GM19455 (cell line): ENCODE measurements at regions not wholly inside any gene's neighbourhood (a gene's known extent, or its start where the extent isn't known, plus 50 kb on each side); places are given as distances from the start of the nearest gene placed in this dataset.
"Not testable (repeated sequence)": the region's sequence is repeated elsewhere in the genome, so short reads cannot be mapped to it uniquely, and the experiment has no call there.

Experiments
- ATAC-seq: cut with Tn5 transposase; IDR thresholded peaks from one replicate; pipeline ENCODE4 v1.9.1; 2021; ENCODE audit not compliant: unreplicated experiment

DNA sequence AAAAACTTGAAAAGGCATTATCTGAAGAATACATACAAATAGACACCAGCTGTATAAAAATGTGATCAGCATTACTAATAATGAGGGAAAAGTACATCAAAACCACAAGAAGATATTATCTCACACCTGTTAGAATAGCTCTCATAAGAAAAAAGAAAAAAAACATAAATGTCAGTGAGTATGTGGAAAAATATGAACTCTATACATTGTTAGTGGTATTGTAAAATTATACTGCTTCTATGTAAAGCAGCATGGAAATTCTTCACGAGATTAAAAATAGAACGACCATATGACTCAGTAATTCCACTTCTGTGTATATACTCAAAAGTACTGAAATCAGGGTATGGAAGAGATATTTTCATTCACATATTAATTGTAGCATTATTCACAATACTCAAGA, 1146.4 kb downstream of the SLITRK5 start:
- no peak for ATAC-seq

DNA sequence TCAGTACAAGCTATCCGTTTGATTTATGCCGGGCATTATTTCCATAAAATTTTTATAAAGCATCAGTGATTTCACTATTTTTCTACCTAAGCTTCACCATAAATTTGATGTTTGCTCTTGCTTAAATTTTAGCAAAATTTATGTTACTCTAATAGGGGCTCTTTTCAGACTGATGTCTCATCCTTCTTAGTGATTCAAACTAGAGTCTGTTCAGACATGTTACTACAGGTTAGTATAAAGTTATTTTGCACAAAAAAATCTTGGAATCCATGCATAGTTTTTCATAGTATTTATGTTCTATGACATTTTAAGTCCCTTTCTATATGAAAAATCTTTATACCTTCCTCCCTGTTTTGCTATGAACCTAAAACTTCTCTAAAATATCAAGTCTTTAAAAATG, 1151.9 kb downstream of the SLITRK5 start:
- no peak for ATAC-seq

DNA sequence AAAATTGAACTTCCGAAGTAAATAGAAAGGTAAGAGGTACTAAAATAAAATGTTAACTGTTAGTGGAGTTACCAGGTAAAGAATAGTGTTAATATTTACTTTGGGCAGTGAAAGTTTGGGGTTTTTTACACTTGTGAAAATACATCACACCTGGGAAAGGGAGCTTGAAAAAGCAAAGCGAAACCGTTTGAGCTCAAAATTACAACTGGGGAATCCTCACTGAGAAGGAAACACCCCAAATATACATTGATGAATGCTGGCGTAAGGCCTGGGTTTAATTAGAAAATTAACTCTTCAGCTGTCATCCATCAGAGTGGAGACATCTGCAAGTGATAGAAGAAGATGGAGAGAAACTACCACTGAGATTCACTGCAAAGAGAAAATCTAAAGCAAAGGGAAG, 1153.0 kb downstream of the SLITRK5 start:
- no peak for ATAC-seq

DNA sequence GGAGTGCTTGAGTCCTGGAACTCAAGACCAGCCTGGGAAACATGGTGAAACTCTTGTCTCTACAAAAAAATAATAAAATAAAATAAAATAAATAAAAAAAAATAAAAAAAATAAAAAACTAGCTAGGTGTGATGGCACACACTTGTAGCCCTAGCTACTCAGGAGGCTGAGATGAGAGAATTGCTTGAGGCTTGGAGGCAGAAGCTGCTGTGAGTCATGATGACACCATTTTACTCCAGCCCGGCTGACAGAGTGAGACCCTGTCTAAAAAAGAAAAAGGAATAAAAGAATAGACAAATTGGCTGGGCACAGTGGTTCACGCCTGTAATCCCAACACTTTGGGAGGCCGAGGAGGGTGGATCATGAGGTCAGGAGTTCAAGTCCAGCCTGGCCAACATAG, 1168.9 kb downstream of the SLITRK5 start:
- no peak for ATAC-seq

DNA sequence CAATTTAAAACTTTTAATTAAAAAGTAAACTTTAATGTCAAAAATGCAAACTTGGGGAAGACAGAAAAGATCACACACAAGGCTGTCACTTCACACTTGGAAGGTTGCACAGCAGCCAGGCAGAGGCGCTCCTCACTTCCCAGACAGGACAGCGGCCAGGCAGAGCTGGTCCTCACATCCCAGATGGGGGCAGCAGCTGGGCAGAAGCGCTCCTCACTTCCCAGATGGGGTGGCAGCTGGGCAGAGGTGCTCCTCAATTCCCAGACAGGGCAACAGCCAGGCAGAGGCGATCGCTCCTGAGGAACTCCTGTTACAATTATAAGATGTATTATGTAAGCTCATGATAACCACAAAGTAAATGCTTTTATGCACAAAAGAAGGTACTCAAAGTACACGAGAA, 1181.1 kb downstream of the SLITRK5 start:
- not testable (repeated sequence) for ATAC-seq

DNA sequence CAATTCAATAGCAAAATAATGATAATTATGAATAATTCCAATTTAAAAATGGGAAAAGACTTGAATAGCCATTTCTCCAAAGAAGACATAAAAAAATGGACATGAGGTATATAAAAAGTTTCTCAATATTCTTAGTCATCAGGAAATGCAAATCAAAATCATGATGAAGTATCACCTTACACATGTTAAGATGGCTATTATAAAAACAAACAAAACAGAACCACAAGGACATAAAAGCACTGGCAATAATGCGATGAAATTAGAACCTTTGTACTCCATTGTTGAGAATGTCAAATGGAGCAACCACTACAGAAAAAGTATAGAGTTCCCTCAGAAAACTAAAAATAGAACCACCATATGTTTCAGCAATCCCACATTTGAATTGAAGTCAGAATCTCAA, 1186.1 kb downstream of the SLITRK5 start:
- no peak for ATAC-seq

DNA sequence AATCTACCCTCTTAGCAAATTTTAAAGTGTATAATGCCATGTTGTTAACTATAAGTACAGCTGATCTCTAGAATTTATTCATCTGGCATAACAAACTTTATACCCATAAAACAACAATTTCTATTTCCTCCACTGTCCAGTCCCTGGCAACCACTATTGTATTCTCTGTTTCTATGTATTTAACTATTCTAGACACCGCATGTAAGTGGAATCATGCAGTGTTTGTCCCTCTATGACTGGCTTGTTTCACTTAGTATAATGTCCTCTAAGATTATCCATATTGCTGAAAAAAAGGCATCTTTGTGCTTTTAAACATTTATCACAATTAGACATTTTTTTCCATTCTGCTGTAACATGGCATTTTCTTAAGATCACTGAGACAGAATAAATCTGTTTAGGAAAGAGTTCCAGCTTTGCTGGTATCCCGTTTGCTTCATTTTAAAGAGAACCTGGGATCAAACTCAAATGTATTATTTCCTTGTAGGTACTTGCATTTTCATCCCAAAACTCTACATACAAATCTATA, 1191.0 kb downstream of the SLITRK5 start:
- ATAC-seq, result no peak

DNA sequence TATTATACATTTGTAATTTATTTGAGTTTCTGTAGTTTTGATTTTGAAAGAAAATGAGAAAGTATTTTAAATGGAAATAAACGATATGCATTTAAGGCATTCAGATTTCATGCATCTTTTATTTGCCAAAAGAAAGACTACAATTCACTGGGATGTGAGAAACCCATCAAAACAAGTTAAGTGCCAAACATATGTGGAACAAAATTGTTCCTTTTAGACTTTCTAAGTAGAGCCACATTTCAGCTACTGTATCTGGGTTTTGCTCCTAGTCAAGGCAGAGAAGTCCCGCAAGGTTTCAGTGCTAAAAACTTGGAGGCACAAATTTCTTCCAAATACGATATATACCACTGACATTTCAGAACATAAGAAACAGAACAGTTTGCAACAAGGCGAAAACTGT, 1191.9 kb downstream of the SLITRK5 start:
- ATAC-seq, result no peak

DNA sequence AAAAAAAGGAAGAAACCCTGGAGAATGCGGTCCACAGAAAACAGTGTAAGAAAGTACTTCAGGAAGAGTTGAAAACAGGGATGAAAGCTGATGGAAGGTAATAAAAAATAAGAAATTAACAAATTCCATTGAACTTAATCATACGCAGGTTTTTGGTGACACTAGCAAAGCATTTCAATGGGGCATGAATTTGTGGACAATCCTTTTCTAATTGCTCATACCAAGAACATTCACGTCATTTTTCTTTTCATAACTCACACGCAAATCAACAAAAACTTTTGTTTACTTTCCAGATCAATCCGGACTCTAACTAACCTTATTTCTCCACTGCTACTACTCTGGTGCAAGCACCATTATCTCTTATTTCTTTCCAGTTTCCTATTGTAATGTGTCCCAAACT, 1195.0 kb downstream of the SLITRK5 start:
- ATAC-seq, result no peak

DNA sequence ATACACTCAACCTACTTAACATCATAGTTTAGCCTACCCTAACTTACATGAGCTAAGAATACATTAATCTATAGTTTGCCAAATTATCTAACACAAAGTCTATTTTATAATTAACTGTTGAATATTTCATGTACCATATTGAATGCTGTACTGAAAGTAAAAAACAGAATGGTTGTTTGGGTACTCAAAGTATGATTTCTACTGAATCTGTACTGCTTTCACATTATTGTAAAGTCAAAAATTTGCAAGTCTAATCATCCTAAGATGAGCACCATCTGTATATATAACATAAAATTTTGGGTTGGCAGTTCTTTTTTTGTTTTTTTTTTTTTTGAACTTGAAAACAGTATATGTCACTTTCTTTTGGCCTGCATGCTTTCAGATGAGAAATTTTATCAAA, 1212.6 kb downstream of the SLITRK5 start:
- ATAC-seq, result no peak

DNA sequence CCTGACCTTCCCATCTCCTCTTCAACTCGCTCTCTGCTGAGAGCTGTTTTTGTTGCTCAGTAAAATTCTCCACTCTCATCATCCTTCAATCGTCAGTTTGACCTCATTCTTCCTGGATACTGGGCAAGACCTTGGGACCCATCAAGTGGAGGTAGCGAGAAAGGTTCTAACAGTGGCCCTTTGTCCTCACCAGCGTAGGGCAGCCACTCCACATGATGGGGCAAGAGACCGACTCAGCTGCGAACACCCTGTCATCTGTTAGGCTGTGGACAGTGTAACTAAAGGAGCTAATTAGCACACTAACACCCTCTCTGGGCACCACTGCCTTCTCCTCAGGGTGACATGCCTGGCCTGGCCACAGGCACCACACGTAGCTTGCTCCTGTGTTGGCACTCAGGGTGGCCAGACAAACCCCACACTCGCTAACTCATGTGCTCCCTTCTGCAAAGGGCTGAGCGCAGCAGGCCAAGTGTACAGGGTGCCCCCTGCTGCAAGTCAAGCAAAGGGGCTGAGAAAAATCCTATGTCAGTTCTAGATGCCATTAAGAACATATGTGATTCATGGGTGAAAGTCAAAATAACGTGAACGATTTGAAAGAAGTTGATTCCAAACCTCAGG, 1216.0 kb downstream of the SLITRK5 start:
- ATAC-seq, result no peak

DNA sequence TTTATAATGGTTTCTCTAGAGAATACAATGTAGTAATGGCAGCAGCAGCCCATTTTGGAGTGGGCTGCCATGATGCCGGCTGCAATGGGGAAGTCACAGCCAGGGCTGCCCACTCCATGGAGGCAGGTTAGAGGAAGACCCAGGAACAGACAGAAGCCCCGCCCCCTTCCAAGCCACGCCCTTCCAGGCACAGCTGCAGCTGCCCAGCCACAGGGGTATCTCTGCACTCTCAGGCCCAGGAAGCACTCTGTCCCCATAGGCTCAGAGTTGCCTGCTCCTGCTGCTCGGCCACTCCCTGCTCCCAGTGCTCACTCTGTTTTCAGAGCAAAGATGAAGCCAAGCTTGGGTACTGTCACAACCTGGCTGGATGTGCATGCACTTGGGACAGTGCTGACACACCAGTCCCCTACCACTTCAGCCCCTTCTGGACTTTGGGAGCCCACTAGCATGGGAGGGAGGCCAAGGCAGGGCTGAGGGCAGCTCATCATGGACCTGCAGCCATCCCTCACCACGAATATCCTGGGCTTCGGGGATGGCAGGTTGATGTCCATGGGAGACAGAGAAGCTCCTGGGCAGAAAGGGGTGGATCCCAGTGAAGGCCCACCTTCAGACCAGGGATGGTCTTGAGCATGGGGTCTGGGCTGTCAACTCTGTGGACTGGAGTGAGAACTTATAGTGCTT, 1224.2 kb downstream of the SLITRK5 start:
- no peak for ATAC-seq

DNA sequence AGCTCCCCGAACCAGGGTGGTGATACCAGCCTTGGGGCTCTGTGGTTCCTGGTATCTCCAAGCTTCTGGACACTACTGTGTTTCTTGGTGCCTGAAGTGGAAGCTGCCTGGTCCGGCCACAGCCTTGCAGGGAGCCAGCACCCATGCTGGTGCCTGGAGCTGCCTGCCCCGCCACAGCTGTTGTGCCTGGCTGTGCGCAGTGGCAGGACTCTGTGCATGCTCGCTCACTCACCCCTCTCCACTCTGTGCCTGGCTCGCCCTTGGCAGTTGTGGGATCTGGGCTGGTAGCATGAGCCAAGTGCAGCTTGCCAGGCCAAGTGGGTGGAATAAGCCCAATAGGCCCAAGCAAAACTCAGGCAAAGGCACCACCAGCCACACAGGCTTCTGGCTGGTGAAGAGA, 1225.3 kb downstream of the SLITRK5 start:
- no peak for ATAC-seq

DNA sequence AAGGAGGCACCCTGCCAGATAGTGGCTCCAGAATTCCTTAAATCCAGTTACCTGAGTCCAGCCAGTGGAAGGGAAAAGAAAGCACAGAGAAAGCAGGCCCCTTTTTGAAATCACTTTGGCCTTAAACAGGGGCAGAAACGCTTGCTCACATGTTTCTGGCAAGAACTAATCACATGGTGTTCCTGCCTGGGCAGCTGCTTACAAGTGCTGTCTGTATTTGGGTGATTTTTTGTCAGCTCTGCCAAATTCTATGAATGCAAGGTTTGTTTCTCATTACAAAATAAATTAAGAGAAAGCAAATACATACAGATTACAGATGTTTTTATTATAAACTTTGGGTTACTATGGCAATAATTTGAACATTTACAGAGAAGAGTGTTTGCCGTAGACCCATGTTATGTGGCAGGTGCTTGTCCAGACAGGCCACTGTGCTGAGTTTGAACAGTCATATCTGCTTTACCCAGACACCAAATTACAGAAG, 1237.8 kb downstream of the SLITRK5 start:
- no peak for ATAC-seq

DNA sequence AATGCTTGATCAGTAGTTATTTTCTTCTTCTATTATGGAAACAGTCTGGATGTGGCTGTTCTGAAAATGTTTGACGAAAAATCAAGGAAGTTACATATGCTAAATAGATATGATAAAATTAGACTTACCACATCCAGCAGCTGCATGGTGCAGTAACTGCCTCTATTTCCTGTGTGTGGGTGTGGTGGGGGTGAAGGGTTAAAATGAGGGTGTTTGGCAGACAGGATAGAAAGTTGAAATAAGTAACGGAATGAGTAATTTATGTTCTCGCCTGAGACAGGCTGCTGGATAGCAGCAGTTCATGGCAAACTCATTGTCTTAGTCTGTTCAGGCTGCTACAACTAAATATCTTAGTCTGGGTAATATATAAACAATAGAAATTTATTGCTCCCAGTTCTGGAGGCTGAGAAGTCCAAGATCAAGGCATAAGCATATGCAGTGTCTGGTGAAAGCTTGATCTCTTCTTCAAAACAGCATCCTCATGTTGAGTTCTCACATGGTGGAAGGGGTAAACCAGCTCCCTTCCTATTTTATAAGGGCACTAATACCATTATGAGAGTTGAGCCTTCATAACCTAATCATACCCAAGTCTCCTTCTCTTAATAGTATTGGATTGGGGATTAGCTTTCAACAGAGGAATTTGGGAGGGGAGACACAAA, 1248.9 kb downstream of the SLITRK5 start:
- no peak for ATAC-seq

DNA sequence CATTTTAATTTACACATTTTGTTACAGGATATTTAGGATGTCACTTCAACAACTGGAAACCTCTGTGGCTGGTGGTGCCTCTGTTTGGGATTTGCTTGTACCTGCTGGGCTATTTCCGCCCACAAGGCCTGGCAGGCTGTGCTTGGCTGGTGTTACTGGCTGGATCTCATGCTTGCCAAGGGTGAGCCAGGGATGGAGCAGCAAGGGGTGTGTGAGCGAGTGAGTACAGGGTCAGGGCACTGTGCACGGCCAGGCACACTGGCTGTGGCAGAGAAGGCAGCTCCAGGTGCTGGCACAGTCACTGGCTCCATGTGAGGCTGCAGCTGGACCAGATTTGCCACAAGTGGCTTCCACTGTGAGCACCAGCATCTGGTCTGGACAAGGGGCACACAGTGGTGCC, 1254.8 kb downstream of the SLITRK5 start:
- ATAC-seq, result no peak

DNA sequence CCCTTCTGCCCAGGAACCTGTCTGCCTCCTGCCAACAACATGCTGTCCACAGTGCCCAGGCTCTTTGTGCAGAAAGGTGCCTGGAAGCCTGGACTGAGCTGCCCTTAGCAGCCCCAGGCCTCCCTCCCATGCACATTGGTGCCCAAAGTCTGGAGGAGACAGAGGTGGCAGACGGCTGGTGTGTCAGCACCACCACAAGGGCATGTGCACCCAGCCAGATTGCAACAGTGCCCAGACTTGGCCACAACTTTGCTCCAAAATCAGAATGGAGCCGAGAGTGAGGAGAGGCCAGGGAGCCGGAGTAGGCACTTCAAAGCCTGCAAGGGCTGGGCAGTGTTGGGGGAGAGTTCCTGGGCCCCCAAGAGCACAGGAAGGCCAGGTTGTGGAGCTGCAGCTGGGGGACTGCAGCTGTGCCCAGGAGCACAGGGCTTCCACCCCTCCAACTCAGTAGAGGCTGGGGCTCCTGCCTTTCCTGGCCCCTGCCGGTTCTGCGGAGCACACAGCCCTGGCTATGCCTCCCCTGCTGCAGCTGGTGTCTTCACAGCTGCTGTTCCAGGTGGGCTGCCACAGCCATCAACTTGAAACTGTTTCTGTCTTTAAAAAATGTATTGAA, 1255.8 kb downstream of the SLITRK5 start:
- ATAC-seq, result no peak

DNA sequence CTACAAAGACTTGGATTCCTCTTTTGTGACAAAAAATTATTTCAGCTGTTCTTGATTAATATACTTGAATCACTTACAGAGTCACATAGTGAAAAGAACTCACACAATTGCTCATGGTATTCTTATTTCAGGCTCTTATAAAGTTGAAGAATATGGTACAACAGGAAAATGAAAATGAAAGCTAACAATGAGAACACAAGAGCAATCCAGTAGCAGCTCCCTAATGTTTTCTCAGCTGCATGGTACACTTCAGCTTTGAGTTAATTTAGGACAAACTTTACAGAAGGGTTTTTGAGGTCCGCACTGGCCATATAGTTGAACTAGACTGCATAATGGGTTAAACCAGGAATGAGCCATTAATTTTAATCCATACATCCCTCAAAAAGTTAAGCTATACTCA, 1261.8 kb downstream of the SLITRK5 start:
- no peak for ATAC-seq

DNA sequence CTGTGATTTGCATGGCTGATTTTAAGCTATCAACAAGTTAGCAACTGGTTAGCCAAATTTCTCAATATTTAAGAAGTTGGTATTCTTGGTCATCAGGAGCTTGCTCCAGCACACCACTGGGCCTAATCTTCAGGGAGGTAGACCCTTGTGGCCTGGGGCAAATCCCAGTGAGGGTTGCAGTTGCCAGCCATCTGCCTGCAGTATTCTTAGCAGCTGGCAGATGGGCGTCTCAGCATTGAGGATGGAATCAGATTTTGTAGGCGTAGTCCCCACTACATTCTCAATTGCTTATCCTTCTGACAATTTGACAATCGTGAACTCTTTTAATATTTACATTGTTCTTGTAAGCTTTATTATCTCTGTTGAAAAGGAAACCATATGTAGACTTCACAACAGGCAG, 1266.2 kb downstream of the SLITRK5 start:
- no peak for ATAC-seq

DNA sequence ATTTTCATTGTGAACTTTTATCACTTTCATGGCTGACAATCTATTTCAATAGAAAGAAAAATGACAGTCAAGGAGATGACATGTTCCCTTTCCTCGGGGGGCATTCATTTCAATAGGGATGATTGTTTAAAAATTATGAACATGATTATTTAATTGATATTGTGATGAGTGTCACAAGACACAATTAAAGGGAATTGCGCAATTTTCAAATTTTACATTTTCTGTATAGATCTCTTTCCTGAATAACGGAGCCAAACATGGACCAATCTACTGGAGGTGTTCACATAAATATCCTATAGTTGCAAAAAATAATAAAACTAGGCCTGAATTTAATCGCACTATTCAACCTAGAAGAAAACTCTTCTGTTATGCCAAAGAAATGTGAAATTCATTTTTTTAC, 1274.6 kb downstream of the SLITRK5 start:
- no peak for ATAC-seq

DNA sequence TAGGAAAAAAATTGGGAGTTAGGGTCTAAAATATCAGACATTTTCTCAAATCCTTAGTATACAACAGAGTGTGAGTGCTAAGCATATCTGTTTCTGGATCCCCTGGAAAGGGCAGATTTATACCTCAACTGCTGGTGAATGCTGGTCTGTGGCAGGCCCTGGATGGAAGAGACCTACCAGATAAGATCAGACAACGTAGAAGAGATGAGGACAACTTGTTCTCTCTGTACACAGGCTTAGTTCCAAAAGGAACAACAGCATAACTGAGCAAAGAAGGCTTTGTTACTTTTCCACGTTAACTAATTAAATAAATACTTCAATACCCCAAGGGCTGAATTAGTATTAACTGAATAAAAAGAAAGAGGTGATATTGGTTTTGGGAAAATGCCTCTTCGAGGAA, 1277.3 kb downstream of the SLITRK5 start:
- no peak for ATAC-seq

DNA sequence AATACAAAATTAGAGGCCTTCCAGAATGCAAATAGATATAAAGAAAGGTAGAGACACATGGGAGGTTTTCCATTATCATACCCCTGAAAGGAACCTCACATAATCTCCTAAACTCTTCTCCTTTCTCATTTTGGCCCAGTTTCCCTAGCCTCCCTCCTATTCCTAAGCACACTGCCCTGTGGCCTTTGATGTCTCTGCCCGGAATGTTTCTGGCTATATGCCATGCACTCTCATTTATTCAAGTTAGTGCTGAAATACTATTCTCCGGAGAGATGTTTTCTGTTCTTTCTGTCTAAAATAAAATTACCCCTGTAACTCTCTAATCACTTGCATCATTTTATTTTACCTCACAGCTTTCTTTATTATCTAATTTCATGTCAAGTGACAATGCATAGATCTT, 1287.7 kb downstream of the SLITRK5 start:
- ATAC-seq, result no peak
